ENCODE measurements at regions not wholly inside any gene's neighbourhood (a gene's known extent, or its start where the extent isn't known, plus 50 kb on each side); places are given as distances from the start of the nearest gene placed in this dataset.

DNA sequence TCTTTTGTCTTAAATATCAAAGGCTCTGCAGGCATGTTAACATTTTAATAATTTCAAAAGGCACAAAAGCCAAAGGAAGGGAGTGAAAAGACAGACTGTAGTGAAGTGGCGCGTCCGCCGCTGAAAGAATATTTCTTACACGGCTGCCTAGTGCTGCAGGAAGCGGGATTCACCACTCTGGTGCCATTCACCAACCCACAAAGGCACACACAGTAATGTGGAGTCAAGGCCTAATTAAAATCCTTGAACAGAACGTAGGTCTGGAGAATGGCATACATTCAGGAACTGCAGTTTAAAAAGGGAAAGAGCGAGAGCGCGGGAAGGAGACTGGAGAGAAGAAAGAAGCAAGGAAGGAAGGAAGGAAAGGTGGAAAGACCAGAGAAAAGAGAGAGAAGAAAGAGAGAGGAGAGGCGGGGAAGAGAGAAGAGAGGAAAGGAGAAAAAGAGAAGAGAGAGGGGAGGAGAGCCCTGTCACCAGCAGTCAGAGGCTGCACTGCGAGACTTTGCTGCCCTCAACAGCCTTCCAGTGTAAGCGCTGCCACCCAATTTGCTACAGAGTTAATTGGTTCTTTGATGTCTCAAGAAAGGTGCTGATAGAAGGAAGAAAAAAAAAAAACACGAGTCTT is 554.0 kb downstream of the MDFIC start:
- TF ChIP-seq, protein P1, sequence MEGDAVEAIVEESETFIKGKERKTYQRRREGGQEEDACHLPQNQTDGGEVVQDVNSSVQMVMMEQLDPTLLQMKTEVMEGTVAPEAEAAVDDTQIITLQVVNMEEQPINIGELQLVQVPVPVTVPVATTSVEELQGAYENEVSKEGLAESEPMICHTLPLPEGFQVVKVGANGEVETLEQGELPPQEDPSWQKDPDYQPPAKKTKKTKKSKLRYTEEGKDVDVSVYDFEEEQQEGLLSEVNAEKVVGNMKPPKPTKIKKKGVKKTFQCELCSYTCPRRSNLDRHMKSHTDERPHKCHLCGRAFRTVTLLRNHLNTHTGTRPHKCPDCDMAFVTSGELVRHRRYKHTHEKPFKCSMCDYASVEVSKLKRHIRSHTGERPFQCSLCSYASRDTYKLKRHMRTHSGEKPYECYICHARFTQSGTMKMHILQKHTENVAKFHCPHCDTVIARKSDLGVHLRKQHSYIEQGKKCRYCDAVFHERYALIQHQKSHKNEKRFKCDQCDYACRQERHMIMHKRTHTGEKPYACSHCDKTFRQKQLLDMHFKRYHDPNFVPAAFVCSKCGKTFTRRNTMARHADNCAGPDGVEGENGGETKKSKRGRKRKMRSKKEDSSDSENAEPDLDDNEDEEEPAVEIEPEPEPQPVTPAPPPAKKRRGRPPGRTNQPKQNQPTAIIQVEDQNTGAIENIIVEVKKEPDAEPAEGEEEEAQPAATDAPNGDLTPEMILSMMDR (IDR thresholded peaks at IDR 0.05; ENCODE audit: poor library complexity, severe bottlenecking), result peak; percentile 58
- no peak for TF ChIP-seq EP300 (conservative IDR thresholded peaks at IDR 0.05; ENCODE audit: poor library complexity, severe bottlenecking)
- no peak for TF ChIP-seq EZH2 (IDR thresholded peaks at IDR 0.05; ENCODE audit: borderline replicate concordance, insufficient read depth, low read length, poor library complexity, severe bottlenecking)

All from neural cell (in vitro differentiated cells).